Activated naive CD4-positive, alpha-beta T cell treated with anti-CD3 and anti-CD28 coated beads for 36 hours (primary cell): ENCODE measurements at regions not wholly inside any gene's neighbourhood (a gene's known extent, or its start where the extent isn't known, plus 50 kb on each side); places are given as distances from the start of the nearest gene placed in this dataset.
"Not testable (repeated sequence)": the region's sequence is repeated elsewhere in the genome, so short reads cannot be mapped to it uniquely, and the experiment has no call there.

Experiments
- CTCF ChIA-PET: fragments of 350-600 bp; sonication (Branson Sonifier 250); formaldehyde crosslinking; loops from one replicate; lab custom pipeline; 2021; ENCODE audit warnings: antibody characterized with exemption; lab: Charles Lee
- DNase-seq: peaks from one replicate; pipeline ENCODE4 v3.0.0-alpha.2; 2020
- H3K27ac Mint-ChIP-seq: one replicate; pipeline ENCODE4 v1.8.0; 2021; ENCODE audit warnings: mild to moderate bottlenecking, mixed read lengths
- H3K27me3 Mint-ChIP-seq: one replicate; pipeline ENCODE4 v1.8.0; 2021; ENCODE audit warnings: low read depth, mixed read lengths
- H3K36me3 Mint-ChIP-seq: one replicate; pipeline ENCODE4 v1.8.0; 2021; ENCODE audit warnings: low read depth, mixed read lengths
- H3K4me1 Mint-ChIP-seq: one replicate; pipeline ENCODE4 v1.8.0; 2021; ENCODE audit warnings: low read depth, mixed read lengths
- H3K4me3 Mint-ChIP-seq: one replicate; pipeline ENCODE4 v1.8.0; 2021; ENCODE audit warnings: mild to moderate bottlenecking, moderate library complexity, mixed read lengths
- H3K9me3 Mint-ChIP-seq: one replicate; pipeline ENCODE4 v1.8.0; 2021; ENCODE audit warnings: mixed read lengths
- intact Hi-C: fragments of 100-400 bp; cut with micrococcal nuclease; formaldehyde crosslinking; loops from one replicate; pipeline ENCODE4 v1.15.1; 2023

GRCh38 chr2:204131621-204132020, 195.1 kb downstream of the ICOS start:
- Mint-ChIP-seq H3K4me3 (no peak overlapping the region), H3K27me3 (peaks cover 3% of the 10 kb centered on the region), H3K9me3 (no peaks in the 10 kb centered on the region), H3K36me3 (no peaks in the 10 kb centered on the region), H3K4me1 (no peaks in the 10 kb centered on the region), H3K27ac (no peak overlapping the region)
- DNase-seq = no peak
- CTCF ChIA-PET = no interaction called here
- intact Hi-C loops = no loop called here

GRCh38 chr2:204133476-204133875, 196.9 kb downstream of the ICOS start:
- CTCF ChIA-PET = no interaction called here
- H3K9me3 Mint-ChIP-seq = no peaks in the 10 kb centered on the region
- H3K4me1 Mint-ChIP-seq = no peaks in the 10 kb centered on the region
- DNase-seq = no peak
- no peaks in the 10 kb centered on the region for H3K36me3 Mint-ChIP-seq
- peaks cover 3% of the 10 kb centered on the region for H3K27me3 Mint-ChIP-seq
- no peak overlapping the region for H3K27ac Mint-ChIP-seq
- H3K4me3 Mint-ChIP-seq = no peak overlapping the region
- intact Hi-C loops = no loop called here

DNA sequence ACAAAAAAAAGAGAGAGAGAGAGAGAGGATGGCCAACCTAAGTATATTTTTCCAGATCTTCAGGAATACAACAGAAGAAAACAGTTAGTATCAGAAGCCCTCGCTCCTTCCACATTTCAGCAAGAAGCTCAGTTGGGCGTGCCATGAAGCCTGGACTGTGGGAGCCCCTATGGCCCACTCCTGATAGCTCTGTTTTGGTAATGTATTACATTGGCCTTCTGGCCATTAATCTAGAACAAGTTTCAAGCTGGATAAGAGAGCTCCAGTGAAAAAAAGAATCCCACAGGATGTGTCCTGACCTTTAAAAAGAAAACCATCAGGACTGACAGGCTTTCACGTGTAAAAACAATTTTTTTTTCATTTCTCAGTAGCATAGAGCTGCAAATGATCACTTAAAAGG, 197.9 kb downstream of the ICOS start:
- H3K27ac Mint-ChIP-seq = no peak overlapping the region
- no peaks in the 10 kb centered on the region for H3K9me3 Mint-ChIP-seq
- CTCF ChIA-PET = interaction anchor here (0.6 to 1.3 kb wide), 5 partner anchors 9 to 128 kb away, joined by 3 to 4 read pairs (median 3); no protein-coding TSS in a partner anchor
- no peaks in the 10 kb centered on the region for H3K36me3 Mint-ChIP-seq
- H3K4me1 Mint-ChIP-seq = no peaks in the 10 kb centered on the region
- DNase-seq = no peak
- no peak overlapping the region for H3K4me3 Mint-ChIP-seq
- peaks cover 3% of the 10 kb centered on the region for H3K27me3 Mint-ChIP-seq
- intact Hi-C loops = no loop called here

DNA sequence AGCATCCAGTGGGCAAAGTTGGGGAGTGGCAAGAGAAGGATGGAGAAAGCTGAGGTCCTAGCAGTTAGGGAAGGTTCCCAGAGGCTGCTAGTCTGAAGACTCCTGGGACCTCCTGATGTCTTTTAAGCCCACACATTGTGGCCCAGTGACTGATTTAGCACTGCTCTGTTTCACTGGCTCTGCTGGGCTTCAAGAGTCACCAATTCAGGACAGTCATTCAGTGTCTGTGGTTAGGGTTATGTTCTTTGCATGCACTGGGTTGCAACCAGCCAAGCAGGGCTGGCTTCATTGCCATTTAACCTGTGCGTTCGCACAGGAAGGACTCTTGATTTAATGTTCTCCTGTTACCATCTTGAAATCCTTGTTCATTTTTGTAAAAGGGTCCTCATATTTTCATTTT, 199.2 kb downstream of the ICOS start:
- Mint-ChIP-seq H3K4me1 (no peaks in the 10 kb centered on the region), H3K27me3 (peaks cover 2% of the 10 kb centered on the region), H3K4me3 (no peak overlapping the region), H3K36me3 (no peaks in the 10 kb centered on the region), H3K27ac (no peak overlapping the region), H3K9me3 (no peaks in the 10 kb centered on the region)
- CTCF ChIA-PET = interaction anchor here (1.0 to 1.5 kb wide), 2 partner anchors 42 to 64 kb away, joined by 5 to 6 read pairs; no protein-coding TSS in a partner anchor
- no peak for DNase-seq
- intact Hi-C loops = no loop called here

GRCh38 chr2:204138206-204138605, 201.6 kb downstream of the ICOS start:
- intact Hi-C loops = no loop called here
- Mint-ChIP-seq H3K36me3 (no peaks in the 10 kb centered on the region), H3K27me3 (peaks cover 2% of the 10 kb centered on the region), H3K4me1 (no peaks in the 10 kb centered on the region), H3K27ac (no peak overlapping the region), H3K9me3 (no peaks in the 10 kb centered on the region), H3K4me3 (no peak overlapping the region)
- no peak for DNase-seq
- CTCF ChIA-PET = interaction anchor here (0.8 to 1.2 kb wide), 3 partner anchors 11 to 115 kb away, joined by 3 to 6 read pairs (median 4); no protein-coding TSS in a partner anchor

GRCh38 chr2:204140246-204140645, 203.7 kb downstream of the ICOS start:
- intact Hi-C loops = no loop called here
- CTCF ChIA-PET = interaction anchor here (1.0 to 2.7 kb wide), 7 partner anchors 13 to 212 kb away, joined by 3 to 11 read pairs (median 4); no protein-coding TSS in a partner anchor
- Mint-ChIP-seq H3K27me3 (peaks cover 2% of the 10 kb centered on the region), H3K27ac (no peak overlapping the region), H3K36me3 (no peaks in the 10 kb centered on the region), H3K4me3 (no peak overlapping the region), H3K4me1 (no peaks in the 10 kb centered on the region), H3K9me3 (no peaks in the 10 kb centered on the region)
- DNase-seq = no peak

DNA sequence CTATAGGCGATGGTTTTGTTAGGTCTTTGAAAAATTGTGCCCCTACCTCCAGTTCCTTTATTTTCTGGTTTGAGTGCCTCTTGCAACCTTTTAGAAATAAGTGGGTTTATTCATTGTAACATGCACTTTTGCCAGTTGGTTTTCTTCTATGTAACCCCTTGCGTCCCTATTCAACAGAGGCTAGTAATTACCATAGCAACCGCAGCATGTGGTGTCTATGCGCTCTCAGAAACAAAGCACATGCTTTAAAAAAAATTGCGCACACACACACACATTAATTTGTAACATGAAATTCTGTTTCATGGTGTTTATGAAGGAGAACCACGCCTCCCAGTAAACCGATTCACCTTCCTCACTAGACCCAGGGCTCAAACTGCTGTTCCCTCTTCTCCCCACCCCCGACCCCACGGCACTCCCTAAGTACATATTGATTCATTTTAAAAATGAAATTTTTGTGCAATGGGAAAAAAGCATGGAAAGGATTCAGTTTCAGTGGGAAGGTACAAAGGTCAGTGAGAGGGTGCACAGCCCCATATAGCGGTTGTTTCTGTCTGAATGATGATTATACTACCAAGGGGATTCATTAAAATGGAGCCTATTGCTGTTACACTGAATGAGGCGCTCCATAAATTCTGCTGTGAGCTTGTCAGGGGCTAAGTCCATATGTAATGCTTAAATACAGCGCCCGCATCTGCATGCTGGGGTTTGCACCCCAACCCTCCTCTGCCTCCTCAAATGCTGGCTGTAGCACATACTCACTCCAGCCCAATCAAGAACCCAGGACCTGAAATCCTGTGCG, 206.9 kb downstream of the ICOS start:
- Mint-ChIP-seq H3K9me3 (no peaks in the 10 kb centered on the region), H3K27ac (no peak overlapping the region), H3K4me3 (no peak overlapping the region), H3K27me3 (peaks cover 2% of the 10 kb centered on the region), H3K36me3 (no peaks in the 10 kb centered on the region), H3K4me1 (peaks cover 9% of the 10 kb centered on the region)
- intact Hi-C loops = no loop called here
- CTCF ChIA-PET = interaction anchor here (1.2 to 2.8 kb wide), 6 partner anchors 9 to 215 kb away, joined by 3 to 38 read pairs (median 8); no protein-coding TSS in a partner anchor
- DNase-seq = no peak

GRCh38 chr2:204144492-204144891, 207.9 kb downstream of the ICOS start:
- Mint-ChIP-seq H3K4me1 (peaks cover 9% of the 10 kb centered on the region), H3K4me3 (no peak overlapping the region)
- intact Hi-C loops = no loop called here

DNA sequence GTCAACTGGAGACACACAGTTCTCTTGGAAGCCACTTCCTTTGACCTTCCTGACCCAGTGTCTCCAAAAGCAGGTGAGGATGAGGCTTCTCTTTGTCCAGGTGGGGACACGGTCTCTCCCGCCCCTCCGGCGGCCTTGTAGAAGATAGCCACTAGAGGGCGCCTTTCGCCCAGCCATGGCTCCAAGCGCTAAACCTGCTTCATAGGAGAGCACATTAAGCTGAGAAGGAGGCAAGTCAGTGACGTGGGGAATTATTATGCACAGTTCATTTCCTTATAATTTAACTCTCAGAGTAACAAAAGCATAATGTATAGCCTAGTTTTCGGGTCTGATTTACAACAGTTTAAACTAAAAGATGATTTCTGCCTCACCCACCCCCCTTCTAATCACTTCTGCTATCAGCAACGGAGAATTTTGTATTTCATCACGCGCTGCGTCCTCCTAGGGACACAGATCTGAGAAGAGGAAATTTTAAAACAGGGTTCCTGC, 208.7 kb downstream of the ICOS start:
- intact Hi-C loops = loop anchor here (1.0 to 5.0 kb wide), 9 partner anchors 33 to 547 kb away; partner anchors contain the start of gene PARD3B
- Mint-ChIP-seq H3K4me3 (peak overlapping the region; percentile 65), H3K27ac (peak overlapping the region; percentile 22), H3K36me3 (no peaks in the 10 kb centered on the region), H3K27me3 (peaks cover 5% of the 10 kb centered on the region), H3K4me1 (peaks cover 9% of the 10 kb centered on the region), H3K9me3 (no peaks in the 10 kb centered on the region)
- CTCF ChIA-PET = interaction anchor here (0.5 to 2.8 kb wide), 26 partner anchors 8 to 1407 kb away, joined by 3 to 38 read pairs (median 4); no protein-coding TSS in a partner anchor
- peak; percentile 90 for DNase-seq

More at GRCh38 chr2:204144492-204144891, 207.9 kb downstream of the ICOS start:
- H3K27me3 Mint-ChIP-seq = peaks cover 3% of the 10 kb centered on the region
- CTCF ChIA-PET = interaction anchor here (0.6 to 2.8 kb wide), 19 partner anchors 8 to 1406 kb away, joined by 3 to 38 read pairs (median 4); no protein-coding TSS in a partner anchor
- no peak for DNase-seq
- no peaks in the 10 kb centered on the region for H3K9me3 Mint-ChIP-seq
- no peak overlapping the region for H3K27ac Mint-ChIP-seq
- no peaks in the 10 kb centered on the region for H3K36me3 Mint-ChIP-seq

- Mint-ChIP-seq H3K4me1 (peaks cover 9% of the 10 kb centered on the region), H3K36me3 (no peaks in the 10 kb centered on the region), H3K9me3 (no peaks in the 10 kb centered on the region), H3K4me3 (peak overlapping the region; percentile 65), H3K27ac (no peak overlapping the region), H3K27me3 (peaks cover 3% of the 10 kb centered on the region)
- intact Hi-C loops = loop anchor here (1.0 to 5.0 kb wide), 9 partner anchors 33 to 547 kb away; partner anchors contain the start of gene PARD3B
- DNase-seq = no peak
- CTCF ChIA-PET = interaction anchor here (0.5 to 2.8 kb wide), 22 partner anchors 9 to 288 kb away, joined by 3 to 38 read pairs (median 4); no protein-coding TSS in a partner anchor
These were observed 209.2 kb downstream of the ICOS start for GRCh38 chr2:204145791-204146190.

DNA sequence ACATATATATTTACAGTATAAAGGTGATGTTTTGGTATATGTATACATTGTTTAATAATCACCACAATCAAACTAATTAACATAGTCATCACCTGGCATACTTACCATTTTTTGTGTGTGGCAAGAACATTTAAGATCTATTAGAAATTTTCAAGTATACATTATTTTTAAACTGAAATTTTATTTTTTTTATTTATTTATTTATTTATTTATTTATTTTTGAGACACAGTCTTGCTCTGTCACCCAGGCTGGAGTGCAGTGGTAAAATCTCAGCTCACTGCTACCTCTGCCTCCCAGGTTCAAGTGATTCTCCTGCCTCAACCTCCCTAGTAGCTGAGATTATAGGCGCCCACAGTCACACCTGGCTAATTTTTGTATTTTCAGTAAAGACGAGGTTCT, 210.5 kb downstream of the ICOS start:
- intact Hi-C loops = loop anchor here (5.0 kb wide), 2 partner anchors 95 to 400 kb away; partner anchors contain the start of gene PARD3B
- H3K36me3 Mint-ChIP-seq, H3K9me3 Mint-ChIP-seq, H3K27me3 Mint-ChIP-seq, DNase-seq, H3K4me1 Mint-ChIP-seq, H3K27ac Mint-ChIP-seq, H3K4me3 Mint-ChIP-seq: not testable (repeated sequence)
- CTCF ChIA-PET = interaction anchor here (1.2 kb wide), 1 partner anchor 34 kb away, joined by 4 read pairs; no protein-coding TSS in a partner anchor

GRCh38 chr2:204150721-204151120, 214.2 kb downstream of the ICOS start:
- intact Hi-C loops = no loop called here
- H3K4me1 Mint-ChIP-seq = peaks cover 6% of the 10 kb centered on the region
- CTCF ChIA-PET = no interaction called here
- H3K36me3 Mint-ChIP-seq = no peaks in the 10 kb centered on the region
- H3K4me3 Mint-ChIP-seq = no peak overlapping the region
- H3K9me3 Mint-ChIP-seq = no peaks in the 10 kb centered on the region
- H3K27me3 Mint-ChIP-seq = peaks cover 3% of the 10 kb centered on the region
- H3K27ac Mint-ChIP-seq = no peak overlapping the region
- no peak for DNase-seq
